SK-N-SH (cell line): ENCODE measurements at regions not wholly inside any gene's neighbourhood (a gene's known extent, or its start where the extent isn't known, plus 50 kb on each side); places are given as distances from the start of the nearest gene placed in this dataset.

Source experiments
- FOSL2 ChIP-seq: IDR thresholded peaks from 2 replicates; pipeline ENCODE4 v1.4.0; 2012; ENCODE audit warnings: low read depth, mild to moderate bottlenecking, moderate library complexity, borderline replicate concordance
- JUND ChIP-seq: IDR thresholded peaks from 2 replicates; pipeline ENCODE4 v1.4.0; 2012
- MAX ChIP-seq: IDR thresholded peaks from 2 replicates; pipeline ENCODE4 v1.4.0; 2012; ENCODE audit warnings: low read depth
- MXI1 ChIP-seq: IDR thresholded peaks from 2 replicates; pipeline ENCODE4 v1.6.1; 2012; ENCODE audit warnings: mild to moderate bottlenecking, low read depth, low read length, improper control_type of control experiment
- NFIC ChIP-seq: IDR thresholded peaks from 2 replicates; pipeline ENCODE4 v1.4.0; 2012; ENCODE audit warnings: borderline replicate concordance
- TAF1 ChIP-seq: IDR thresholded peaks from 2 replicates; pipeline ENCODE4 v1.6.1; 2012; ENCODE audit warnings: low read depth, mild to moderate bottlenecking, low read length, moderate library complexity, borderline replicate concordance
- TF ChIP-seq, protein P1 (sequence below): fragments of 200-600 bp; sonication (generic); IDR thresholded peaks from 2 replicates; pipeline ENCODE4 v1.6.1; 2017; ENCODE audit warnings: antibody characterized with exemption, mild to moderate bottlenecking, moderate library complexity

DNA sequence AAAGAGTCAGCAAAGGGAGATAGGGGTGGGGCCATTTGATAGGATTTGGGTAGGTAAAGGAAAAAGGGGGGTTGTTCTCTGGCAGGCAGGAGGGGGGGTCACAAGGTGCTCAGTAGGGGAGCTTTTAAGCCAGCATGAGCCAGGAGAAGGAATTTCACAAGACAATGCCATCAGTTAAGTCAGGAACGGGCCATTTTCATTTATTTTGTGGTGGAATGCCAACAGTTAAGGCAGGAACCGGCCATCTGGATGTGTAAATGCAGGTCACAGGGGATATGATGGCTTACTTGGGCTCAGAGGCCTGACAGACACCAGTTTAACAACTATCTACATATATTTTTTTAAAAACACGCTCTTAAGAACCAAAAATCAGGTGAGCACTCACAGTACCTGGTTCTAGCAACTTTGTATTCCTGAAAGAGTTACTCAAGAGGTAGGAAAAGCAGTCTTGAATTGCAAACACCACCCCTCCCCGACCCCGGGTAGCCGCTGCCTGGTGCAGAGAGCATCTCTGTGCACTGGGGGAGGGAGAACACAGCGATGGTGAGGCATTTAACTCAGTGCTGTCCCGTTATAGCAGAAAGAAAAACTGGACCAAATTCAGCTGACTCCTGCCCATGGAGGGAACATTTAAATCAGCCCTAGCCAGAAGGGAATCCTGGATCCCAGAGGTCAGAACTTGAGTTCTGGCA, 414.5 kb upstream of the KLHL29 start:
- TF ChIP-seq MXI1 (no peak), MAX (no peak), NFIC (no peak), JUND (no peak), FOSL2 (no peak), TAF1 (no peak)
- TF ChIP-seq, protein P1, sequence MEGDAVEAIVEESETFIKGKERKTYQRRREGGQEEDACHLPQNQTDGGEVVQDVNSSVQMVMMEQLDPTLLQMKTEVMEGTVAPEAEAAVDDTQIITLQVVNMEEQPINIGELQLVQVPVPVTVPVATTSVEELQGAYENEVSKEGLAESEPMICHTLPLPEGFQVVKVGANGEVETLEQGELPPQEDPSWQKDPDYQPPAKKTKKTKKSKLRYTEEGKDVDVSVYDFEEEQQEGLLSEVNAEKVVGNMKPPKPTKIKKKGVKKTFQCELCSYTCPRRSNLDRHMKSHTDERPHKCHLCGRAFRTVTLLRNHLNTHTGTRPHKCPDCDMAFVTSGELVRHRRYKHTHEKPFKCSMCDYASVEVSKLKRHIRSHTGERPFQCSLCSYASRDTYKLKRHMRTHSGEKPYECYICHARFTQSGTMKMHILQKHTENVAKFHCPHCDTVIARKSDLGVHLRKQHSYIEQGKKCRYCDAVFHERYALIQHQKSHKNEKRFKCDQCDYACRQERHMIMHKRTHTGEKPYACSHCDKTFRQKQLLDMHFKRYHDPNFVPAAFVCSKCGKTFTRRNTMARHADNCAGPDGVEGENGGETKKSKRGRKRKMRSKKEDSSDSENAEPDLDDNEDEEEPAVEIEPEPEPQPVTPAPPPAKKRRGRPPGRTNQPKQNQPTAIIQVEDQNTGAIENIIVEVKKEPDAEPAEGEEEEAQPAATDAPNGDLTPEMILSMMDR: no peak
